Amniotic epithelial cell (primary cell): ENCODE measurements at regions not wholly inside any gene's neighbourhood (a gene's known extent, or its start where the extent isn't known, plus 50 kb on each side); places are given as distances from the start of the nearest gene placed in this dataset.

Experiments used
- DNase-seq: peaks from one replicate; pipeline ENCODE4 v3.0.0-alpha.2; 2010; ENCODE audit warnings: low read depth

DNA sequence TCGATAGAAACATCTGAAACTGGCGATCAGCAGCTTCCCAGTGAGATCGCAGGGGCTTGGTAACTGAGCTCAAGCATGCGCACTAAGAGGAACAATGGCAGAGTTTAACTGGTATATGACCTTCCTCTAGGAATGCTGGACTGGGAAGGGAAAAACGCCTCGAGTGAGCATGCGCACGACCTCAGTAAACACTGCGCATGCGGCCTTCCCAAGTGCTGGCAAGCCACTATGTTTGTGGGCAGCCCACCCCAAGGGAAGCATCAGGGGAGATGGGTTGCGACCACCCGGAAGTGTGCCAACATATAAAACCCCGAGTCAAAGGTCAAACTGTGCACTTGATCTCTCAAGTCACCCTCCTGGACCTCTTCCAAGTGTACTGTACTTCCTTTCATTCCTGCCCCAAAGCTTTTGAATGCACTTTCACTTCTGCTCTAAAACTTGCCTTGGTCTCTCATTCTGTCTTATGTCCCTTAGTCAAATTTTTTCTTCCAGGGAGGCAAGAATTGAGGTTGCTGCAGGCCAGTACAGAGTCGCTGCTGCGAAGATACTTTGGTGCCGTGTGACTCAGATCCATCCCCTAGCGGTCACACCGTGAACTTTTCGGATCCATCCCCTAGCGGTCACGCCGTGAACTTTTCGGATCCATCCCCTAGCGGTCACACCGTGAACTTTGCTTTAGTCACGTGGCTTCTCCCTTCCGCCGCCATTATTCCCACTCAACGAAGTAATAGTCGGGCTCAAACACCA, 243.3 kb downstream of the FAM43A start:
- DNase-seq = no peak

DNA sequence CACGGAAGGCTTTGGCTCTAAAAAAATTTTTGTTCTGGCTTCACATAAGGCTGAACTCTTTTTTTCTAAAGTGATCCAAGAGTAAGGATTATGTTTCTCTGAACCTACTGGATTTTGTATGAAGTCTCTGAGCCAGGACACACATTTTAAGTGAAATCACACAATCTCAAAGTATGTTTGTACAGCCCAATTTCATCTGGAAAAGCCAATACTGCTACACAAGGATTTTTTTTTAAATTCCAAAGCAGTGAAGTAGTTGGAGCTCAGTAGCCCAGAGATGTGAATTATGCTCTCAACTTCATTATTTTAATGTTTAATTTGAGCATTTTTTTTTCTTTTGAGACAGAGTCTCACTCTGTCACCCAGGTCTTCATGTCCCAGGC, 243.9 kb downstream of the FAM43A start:
- DNase-seq = no peak

DNA sequence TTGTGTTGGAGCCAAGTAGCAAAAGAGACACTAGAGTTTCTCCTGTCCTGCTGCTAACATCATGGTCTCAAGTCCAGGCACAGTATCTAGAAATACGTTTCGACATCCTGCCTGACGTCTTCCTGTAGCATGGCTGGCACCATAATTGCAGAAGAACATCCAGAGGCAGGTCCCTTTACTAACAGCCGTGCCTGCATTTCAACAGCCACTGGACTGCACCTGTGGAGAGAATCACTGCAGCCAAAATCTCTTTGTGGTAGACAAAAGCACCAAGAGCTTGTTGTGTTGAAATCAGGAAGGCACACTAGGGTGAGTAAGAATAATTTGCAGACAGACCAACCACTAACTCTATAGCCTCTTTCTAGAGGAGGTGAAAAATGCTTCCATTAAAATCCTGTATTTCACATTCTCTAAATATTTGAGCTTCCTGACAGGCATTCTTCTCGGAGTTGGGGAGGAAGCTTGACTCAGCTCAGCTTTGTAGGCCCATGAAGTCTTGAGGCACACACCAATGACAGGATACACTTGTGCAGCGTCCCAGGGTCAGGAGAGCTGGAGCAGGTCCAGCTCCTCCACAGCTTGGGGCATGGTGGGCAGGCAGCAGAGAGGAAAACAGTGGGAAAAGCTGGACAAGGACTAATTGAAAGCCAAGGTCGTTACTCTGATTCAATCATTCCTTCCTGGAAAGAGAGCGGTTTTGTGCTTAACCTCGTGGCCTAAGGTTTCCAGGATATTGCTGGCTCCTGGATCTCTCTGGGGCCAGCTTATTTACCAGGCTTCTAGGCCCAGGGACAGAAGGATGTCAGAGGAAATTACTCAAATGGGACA, 244.9 kb downstream of the FAM43A start:
- DNase-seq = peak; percentile 82

DNA sequence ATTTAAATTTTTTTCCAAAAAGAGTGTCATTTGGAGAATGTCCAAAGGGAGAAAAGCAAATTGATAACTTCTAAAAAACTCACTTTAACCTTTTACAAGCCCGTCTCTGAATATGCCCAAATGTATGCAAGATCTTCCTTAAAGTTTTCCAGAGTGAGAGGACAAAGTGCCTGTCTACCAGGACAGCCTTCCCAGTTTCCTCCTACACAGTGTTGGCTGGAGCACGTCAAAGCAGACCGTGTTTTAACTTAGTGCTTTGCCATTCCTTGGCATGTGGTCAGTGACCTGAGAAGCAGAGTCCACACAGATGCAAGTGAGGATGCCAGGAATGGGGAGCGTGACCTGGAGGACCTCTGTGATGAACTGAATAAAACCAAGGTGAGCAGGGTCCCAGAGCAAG, 245.7 kb downstream of the FAM43A start:
- DNase-seq = no peak

DNA sequence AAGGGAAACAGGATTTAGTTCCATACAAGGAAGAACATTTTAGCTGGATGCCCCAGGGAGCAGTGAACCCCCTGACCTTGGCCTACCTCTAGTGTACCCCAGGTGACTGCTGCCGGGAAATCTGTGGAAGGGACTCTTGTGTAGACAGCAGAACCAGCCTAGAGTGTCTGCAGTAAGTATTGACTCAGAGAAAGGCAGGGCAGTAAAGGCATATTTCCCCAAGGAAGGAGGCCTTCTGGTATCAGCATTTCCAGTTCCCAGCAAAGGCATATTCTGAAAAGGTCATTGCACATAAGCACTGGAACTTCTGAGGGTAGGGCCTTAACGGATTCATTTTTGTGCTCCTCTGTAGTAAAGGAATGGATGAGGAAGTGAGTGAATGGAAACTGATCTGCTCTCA, 246.2 kb downstream of the FAM43A start:
- DNase-seq = no peak

DNA sequence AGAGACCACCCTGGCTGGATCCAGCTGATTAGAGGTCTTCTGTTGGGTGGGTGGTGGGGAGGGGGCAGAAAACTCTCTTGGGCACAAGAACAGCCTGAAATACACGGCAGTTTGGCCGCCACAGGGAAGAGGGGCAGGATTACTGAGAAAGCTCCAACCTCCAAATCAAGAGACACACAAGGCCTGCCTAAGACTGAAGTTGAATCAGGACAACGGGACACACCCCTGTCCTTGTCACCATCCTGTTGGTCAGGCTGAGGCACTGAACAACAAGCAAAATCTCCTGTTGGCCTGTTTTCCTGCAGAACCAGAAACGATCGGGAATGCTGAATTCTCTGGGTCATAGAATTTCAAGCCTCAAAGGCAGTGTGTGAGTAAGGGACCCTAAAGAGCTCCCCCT, 247.8 kb downstream of the FAM43A start:
- no peak for DNase-seq

DNA sequence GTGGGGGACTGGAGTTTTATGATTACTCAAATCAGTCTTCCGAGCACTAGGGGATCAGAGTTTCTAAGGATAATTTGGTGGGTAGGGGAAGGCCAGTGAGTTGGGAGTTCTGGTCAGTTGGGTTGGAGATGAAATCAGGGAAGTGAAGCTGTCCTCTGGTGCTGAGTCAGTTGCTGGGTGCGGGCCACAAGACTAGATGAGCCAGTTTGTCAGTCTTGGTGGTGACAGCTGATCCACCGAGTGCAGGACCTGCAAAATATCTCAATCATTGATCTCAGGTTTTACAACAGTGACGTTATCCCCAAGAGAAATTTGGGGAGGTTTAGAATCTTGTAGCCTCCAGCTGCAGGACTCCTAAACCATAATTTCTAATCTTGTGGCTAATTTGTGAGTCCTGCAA, 249.4 kb downstream of the FAM43A start:
- no peak for DNase-seq

DNA sequence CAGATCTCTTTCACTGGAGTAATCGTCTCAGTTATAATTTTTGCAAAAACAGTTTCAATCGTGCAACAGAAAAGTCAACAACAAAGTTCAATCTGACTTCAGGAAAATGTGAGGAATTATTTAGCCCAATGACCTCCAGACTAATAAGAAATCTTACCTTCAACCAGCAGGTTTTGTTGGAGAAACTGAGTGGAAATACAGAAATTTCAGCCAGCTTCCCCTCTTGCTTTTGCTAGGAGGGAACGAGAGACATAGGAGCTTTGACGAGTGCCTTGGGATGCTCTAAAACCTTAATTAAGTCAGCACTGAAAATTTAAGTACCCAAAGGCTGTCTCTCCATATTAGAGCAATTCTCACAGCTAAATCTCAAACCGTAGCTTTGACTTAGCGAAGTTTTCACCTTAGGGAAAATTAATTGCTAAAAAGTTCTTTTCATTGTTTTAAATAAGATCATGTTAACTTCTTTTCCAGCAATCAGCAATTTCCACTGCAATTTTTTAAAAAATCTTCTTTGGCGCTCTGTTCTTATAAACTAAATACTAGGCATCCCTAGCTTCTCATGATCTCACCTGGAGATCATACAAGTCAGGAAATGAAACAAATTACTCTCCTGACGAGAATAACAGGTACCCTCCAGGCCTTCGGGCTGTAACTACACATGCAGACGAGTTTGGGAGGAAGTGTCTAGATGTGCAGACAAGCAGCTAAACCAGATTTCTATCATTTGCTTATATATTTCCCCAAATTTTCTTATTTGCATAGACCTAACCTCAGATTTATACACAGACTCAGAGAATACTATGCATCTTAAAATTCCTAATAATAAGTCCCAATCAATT, 250.2 kb downstream of the FAM43A start:
- no peak for DNase-seq

DNA sequence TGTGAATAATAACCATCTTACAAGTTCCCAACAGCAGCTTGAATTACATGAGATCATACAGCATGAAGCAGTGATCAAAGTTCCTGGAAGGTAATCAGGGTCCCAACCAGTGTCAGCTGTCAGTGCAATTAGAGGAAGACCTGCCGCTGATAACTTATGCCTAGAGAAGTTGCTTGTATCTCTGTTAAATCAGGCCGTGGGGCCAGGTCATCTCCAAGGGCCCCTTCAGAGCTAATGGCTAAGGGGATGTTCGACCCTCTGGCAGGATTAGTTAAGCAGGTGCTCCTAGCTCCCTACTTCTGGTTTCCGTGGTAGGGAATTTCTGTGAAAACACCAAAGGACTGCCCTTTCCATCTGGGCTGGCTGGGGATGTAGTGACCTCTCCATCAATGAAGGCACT, 251.0 kb downstream of the FAM43A start:
- no peak for DNase-seq

DNA sequence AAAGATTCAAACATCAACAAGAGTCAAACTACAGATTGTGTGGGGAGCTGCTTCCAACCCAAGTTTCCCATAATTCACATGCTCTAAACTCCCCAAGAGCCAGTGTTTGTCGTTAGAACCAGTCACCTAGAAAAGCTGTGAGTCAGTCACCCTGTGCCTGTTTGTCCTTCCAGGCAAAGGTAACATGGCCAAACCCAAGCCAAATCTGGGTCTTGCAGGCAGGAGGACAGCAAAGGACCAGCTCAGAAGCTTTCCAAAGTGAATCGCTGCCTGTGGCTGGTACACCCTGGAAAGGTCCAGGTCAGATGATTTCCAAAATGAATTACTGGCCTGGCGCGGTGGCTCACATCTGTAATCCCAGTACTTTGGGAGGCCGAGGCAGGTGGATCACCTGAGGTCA, 251.5 kb downstream of the FAM43A start:
- no peak for DNase-seq

DNA sequence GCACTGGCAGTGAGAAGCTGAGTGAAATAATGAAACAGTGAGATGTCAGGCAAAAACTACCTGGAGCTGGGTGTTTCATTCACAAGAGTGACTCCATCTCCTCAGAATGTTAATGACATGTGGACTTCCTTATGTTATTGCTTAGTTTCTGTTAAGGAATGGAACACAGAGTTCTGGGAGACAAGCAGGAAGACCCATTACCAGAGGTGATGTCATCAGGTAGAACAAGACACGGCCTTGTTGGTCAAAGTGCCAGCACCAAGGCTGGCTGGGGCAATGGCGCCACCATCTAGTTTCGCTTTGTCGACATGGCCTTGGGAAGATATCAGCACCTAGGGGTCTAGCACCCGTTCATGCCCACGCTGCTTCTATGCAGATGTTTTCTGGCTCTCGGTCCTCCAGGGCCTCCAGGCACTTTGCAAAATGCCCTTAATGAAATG, 252.2 kb downstream of the FAM43A start:
- DNase-seq = peak; percentile 61

DNA sequence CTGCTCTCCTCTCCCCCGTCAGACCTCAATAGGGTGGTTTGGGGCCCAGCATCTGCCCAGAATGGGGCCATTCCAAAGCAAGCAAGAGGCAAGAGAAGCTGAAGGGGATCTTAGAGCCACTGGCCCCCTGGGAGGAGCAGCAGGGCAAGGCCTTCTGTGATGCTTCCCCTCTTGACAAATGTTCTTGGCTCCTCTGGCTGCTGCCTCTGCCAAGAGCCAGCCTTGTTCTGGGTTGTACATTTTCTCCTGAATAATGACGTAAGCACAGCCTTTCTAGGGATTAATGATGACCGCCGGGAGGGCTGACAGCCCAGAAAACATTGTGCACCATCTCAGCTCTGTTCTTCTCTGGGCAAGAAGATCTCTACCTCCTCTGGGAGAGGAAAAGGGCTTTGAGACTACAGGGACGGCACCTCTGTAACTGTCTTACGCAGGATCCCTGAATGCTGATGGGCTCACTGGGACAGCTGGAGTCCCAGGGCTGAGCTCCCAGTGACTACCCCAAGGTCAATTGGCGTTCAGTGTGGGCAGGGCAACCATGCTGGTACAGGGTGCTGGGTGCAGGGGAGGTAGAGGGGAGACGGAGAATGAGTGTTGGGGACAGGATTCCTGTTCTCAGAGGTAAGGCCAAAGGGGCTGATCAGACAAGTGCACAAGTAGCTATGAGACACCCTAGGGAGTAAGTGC, 253.3 kb downstream of the FAM43A start:
- DNase-seq = peak; percentile 92

DNA sequence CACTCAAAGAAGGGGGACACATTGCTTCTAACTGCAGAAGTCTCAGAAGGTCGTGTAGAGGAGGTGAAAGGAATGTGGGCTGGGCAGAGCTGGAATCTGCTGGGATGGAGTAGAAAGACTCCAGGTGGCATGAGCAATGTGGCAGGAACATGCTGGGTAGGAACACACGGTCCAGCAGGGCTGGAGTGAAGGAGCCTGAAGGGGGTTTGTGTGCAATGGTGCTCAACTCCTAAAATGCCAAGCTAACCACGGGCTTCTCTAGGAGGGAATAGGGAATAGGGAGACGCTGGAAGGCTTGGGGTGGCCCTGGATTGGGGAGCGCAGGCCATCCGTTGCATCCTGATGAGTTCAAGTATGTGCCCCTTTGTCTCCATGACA, 253.8 kb downstream of the FAM43A start:
- DNase-seq = no peak

DNA sequence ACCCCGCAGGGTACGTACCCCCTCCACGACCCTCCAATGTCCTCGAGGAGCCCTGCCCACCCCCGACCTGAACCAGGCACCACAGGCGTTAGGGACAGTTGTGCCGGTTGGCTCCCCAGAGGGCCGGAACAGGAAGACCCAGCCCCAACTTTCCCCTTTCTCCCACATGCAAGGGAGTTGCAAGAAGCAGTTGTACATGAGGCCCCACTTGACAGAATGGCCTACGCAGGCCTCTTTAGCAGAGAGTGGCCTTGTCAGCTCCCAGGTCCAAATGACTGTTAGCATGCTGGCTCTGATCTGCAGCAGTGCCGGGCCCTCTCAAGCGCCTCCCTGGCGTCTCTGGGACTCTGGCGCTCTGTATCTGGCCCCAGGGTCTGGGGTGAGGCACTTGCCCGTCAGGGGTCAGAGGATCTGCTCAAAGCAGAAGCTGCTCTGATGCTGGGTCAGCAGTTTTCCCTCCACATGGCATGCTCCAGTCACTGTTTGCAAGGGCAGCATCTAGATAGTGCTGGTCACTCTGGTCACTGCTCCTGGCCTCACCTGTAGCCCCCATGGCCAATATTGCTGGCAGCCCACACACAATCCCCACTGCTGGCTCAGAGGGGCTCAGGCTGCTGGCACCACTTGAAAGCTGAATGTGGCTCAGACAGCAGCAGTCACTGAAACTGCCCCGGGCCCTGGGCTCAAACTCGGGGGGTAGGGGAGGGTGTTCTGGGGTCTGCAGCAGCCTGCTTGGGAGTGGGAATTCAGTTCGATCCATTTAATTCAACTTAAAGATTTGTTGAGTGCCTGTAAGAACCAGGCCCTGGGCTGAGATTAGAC, 254.5 kb downstream of the FAM43A start:
- DNase-seq = no peak

DNA sequence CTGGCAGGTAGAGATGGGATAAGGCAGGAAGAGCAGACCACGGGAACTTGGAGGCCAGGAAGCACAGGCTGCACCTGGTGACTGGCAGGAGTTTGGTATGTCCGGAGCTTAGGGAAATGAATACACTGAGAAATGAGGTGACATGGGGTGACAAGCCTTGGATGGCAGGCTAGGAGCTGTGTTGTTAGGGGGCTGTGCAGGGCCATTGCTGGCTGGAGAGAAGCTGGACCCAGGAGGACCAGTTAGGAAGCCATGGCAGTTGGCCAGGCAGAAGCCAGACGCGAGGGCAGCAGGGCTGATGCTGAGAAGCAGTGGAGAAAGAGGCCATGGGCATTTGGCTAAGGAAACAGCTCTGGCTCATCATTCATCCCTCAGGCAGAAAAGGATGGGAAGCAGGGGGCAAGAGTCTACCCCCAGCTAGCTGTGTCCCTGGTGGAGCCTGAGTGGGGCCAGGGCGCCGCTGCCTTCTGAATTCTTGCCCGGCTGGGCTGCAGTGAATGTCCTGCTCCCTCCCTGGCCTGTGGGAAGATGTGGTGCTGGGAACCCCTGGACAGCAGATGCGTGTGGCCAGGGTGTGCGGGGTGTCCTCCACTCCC, 255.8 kb downstream of the FAM43A start:
- no peak for DNase-seq

DNA sequence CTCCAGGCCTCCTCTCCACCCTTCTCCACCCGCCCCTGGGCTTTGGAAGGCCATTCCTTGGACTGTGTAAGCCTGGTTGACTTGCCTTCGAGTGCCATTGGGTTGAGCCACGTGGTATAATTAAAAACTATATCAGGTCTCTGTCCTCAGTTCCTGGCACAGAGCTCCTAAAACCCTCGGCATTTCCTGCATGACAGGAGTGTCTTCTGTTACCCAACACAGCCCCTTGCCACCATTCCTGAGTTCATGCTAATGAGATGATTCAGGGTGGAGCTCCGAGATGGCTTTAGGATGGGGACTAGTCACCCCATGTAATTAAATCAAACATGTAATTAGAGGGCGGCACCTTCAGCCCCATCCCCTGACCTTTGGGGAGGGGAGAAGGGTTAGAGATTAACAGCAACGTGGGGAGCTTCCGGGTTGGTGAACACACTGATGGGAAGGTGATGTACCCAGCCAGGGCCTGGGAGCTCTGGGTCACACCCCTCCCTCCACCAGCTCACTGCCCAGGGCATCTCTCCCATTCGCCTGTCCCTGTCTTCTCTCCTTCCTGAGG, 256.4 kb downstream of the FAM43A start:
- no peak for DNase-seq

DNA sequence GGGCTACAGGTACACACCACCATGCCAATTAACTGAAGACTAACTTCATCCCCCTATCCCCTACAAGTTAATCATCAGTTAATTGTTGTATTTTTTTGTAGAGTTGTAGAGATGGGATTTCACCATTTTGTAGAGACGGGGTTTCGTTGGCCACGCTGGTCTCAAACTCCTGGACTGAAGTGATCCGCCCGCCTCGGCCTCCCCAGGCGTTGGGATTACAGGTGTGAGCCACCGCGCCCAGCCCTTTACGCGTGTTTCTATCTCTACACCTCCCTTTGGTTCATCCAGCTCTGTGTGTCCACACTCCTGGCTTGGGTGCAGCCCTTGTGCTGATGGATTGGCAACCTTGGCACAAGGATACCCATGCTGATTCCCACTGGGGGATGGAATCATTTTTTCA, 258.8 kb downstream of the FAM43A start:
- DNase-seq = no peak

DNA sequence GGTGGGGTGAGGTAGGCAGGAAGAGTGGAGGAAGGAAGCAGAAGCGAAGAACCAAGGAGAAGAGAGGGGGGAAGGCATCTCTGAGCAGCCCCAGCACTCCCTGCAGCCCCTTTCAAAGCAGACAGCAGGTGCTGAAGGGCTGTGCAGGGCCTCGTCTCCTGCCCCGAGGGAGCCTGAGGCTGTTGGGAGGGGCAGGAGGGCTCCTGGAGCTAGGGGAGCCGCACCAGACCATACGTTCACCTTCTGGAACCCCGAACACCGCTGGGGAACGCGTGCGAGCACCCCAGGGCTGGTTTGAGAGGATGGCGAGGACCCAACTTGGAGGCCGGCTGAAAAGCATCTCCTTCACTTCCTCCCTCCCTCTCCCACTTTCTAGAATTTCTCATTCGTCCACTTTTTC, 259.8 kb downstream of the FAM43A start:
- DNase-seq = no peak

DNA sequence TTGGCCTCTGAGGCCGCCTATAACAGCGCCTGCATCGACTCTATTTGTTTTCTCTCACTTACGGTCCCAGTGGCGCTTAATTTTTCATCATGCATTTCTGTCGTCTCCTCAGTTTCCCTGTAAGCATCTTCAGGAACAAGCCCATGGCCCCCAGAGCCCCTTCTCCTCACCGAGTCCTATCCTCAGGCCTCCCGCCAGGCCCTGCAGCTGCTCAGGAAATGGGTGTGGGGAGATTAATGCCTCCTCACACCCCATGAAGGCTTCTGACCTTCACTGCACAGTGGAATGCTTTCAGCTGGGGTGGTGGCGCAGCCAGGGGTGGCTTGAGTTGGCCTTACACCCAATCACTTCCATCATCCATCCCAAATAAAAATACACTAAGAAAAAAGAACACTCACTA, 260.4 kb downstream of the FAM43A start:
- DNase-seq = no peak

DNA sequence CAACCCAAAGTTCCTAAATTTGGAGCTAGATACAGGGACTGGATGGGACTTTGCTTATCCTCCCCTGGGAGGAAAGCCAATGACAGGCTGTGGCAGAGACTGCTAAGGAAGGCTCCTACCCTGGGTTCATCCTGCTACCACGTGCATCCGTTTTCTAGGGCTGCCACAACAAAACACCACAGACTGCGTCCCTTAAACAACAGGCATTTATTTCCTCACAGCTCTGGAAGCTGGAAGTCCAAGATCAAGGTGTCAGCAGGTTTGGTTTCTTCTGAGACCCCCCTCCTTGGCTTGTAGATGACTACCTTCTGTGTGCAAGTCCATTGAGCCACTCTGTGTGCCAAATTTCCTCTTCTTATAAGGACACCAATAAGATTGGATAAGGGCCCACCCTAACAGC, 263.9 kb downstream of the FAM43A start:
- DNase-seq = no peak
